SU-DHL-6 (cell line): ENCODE measurements at regions not wholly inside any gene's neighbourhood (a gene's known extent, or its start where the extent isn't known, plus 50 kb on each side); places are given as distances from the start of the nearest gene placed in this dataset.

Source experiments
- H2AFZ ChIP-seq: fragments of 200-600 bp; sonication (generic); 2 replicates; pipeline ENCODE4 v1.6.1; 2014; ENCODE audit warnings: low read depth, mild to moderate bottlenecking, moderate library complexity, mixed read lengths, antibody characterized with exemption, low read length; ENCODE audit not compliant: severe bottlenecking
- H3F3A ChIP-seq: fragments of 200-600 bp; shearing (Covaris generic); 2 replicates; pipeline ENCODE4 v1.6.0; 2016; ENCODE audit warnings: antibody characterized with exemption, mild to moderate bottlenecking; ENCODE audit not compliant: insufficient read depth
- H3K27ac ChIP-seq: fragments of 200-600 bp; sonication (generic); 2 replicates; pipeline ENCODE4 v1.5.1; 2016; ENCODE audit warnings: low read depth, mild to moderate bottlenecking, low read length, moderate library complexity, mixed read lengths
- H3K27me3 ChIP-seq: fragments of 200-600 bp; sonication (generic), shearing (Covaris generic); 2 replicates; pipeline ENCODE4 v1.6.0; 2014; ENCODE audit warnings: mild to moderate bottlenecking, low read length
- H3K36me3 ChIP-seq: fragments of 200-600 bp; sonication (generic); 2 replicates; pipeline ENCODE4 v1.6.1; 2014; ENCODE audit warnings: mild to moderate bottlenecking, low read length, mixed read lengths
- H3K4me2 ChIP-seq: fragments of 300-600, 200-600 bp; shearing (Covaris generic), sonication (generic); 2 replicates; pipeline ENCODE4 v1.6.0; 2014; ENCODE audit warnings: low read length, low read depth, mild to moderate bottlenecking; ENCODE audit not compliant: poor library complexity, severe bottlenecking
- H3K4me3 ChIP-seq: fragments of 200-600 bp; sonication (generic); 2 replicates; pipeline ENCODE4 v1.5.1; 2014; ENCODE audit warnings: antibody characterized with exemption, low read length, mild to moderate bottlenecking, mixed read lengths; ENCODE audit not compliant: insufficient read depth, poor library complexity, severe bottlenecking
- H3K79me2 ChIP-seq: fragments of 200-600 bp; sonication (generic); 2 replicates; pipeline ENCODE4 v1.6.1; 2014; ENCODE audit warnings: mild to moderate bottlenecking, low read length, moderate library complexity; ENCODE audit not compliant: insufficient read depth
- H3K9ac ChIP-seq: fragments of 200-600 bp; sonication (generic); 2 replicates; pipeline ENCODE4 v1.7.0; 2014; ENCODE audit warnings: mild to moderate bottlenecking, low read length
- H3K9me2 ChIP-seq: fragments of 200-600 bp; sonication (generic); replicated peaks from 2 replicates; pipeline ENCODE4 v1.6.1; 2014; ENCODE audit warnings: low read length; ENCODE audit not compliant: insufficient read depth
- H3K9me3 ChIP-seq: fragments of 200-600 bp; sonication (generic); 2 replicates; pipeline ENCODE4 v1.6.1; 2014; ENCODE audit warnings: low read length, mixed read lengths; ENCODE audit not compliant: insufficient read depth
- H4K20me1 ChIP-seq: fragments of 200-600 bp; sonication (generic); 2 replicates; pipeline ENCODE4 v1.6.1; 2014; ENCODE audit warnings: low read depth, mild to moderate bottlenecking, antibody characterized with exemption, low read length, moderate library complexity, mixed read lengths
- CTCF ChIP-seq: fragments of 200-600 bp; sonication (generic); IDR thresholded peaks from one replicate; pipeline ENCODE4 v1.5.1; 2017; ENCODE audit warnings: antibody characterized with exemption, mild to moderate bottlenecking, low read length, moderate library complexity; ENCODE audit not compliant: insufficient read depth, poor library complexity, severe bottlenecking
- EZH2phosphoT487 ChIP-seq: fragments of 200-600 bp; sonication (generic), shearing (Covaris generic); conservative IDR thresholded peaks from 2 replicates; pipeline ENCODE4 v1.6.1; 2018; ENCODE audit warnings: mild to moderate bottlenecking, antibody characterized with exemption, low read length, moderate library complexity, mixed read lengths

- Histone ChIP-seq H3F3A (no peaks in the 10 kb centered on the region), H3K36me3 (no peaks in the 10 kb centered on the region), H3K4me3 (no peak overlapping the region), H3K27ac (no peak overlapping the region), H3K79me2 (no peaks in the 10 kb centered on the region), H3K9ac (no peak overlapping the region), H3K9me3 (no peaks in the 10 kb centered on the region), H3K27me3 (no peaks in the 10 kb centered on the region), H4K20me1 (no peaks in the 10 kb centered on the region), H3K4me2 (no peak overlapping the region), H3K9me2 (no peaks in the 10 kb centered on the region), H2AFZ (no peak overlapping the region)
- TF ChIP-seq CTCF: no peak
- TF ChIP-seq EZH2phosphoT487: no peak
Measured at GRCh38 chr7:97495487-97495886, 236.4 kb upstream of the TAC1 start.

GRCh38 chr7:97499204-97499603 is 232.7 kb upstream of the TAC1 start:
- H3K4me3 ChIP-seq: no peak overlapping the region
- TF ChIP-seq EZH2phosphoT487: no peak
- TF ChIP-seq CTCF: peak; percentile 67
- H3K4me2 ChIP-seq: no peak overlapping the region
- H3K36me3 ChIP-seq: no peaks in the 10 kb centered on the region
- H2AFZ ChIP-seq: no peak overlapping the region
- no peaks in the 10 kb centered on the region for H3K9me2 ChIP-seq
- H3K9me3 ChIP-seq: no peaks in the 10 kb centered on the region
- no peaks in the 10 kb centered on the region for H3K27me3 ChIP-seq
- H4K20me1 ChIP-seq: no peaks in the 10 kb centered on the region
- no peak overlapping the region for H3K9ac ChIP-seq
- H3F3A ChIP-seq: no peaks in the 10 kb centered on the region
- H3K27ac ChIP-seq: no peak overlapping the region
- no peaks in the 10 kb centered on the region for H3K79me2 ChIP-seq

DNA sequence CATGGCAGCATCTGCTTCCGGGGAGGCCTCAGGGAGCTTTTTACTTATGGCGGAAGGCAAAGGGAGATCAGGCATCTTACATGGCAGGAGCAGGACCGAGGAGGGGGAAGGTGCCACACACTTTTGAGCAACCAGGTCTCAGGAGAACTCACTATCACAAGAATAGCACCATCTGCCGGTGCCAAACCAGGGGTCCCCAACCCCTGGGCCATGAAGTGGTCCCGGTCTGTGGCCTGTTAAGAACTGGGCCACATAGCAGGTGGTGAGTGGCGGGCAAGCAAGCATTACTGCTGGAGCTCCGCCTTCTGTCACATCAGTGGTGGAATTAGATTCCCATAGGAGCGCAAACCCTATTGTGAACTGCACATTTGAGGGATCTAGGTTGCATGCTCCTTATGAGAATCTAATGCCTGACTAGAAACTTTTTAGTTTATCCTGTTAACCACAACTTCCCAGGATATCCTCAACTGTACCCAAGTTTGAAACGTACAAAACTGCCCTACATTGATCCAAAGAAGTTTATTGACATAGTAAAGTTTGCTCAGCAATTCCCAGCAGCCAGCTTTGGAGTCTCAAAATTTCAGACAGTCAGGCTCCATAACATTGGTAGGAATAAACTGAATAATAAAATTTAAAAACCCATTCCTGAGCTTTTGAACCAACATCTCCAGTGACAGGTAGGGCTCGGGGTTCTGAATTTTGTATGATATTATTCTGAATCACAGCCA is 228.4 kb upstream of the TAC1 start:
- TF ChIP-seq EZH2phosphoT487 (no peak), CTCF (no peak)
- H3K4me3 ChIP-seq: no peak overlapping the region
- no peaks in the 10 kb centered on the region for H3K27me3 ChIP-seq
- H3F3A ChIP-seq: no peaks in the 10 kb centered on the region
- no peak overlapping the region for H3K27ac ChIP-seq
- H3K4me2 ChIP-seq: no peak overlapping the region
- H2AFZ ChIP-seq: no peak overlapping the region
- H3K79me2 ChIP-seq: no peaks in the 10 kb centered on the region
- no peaks in the 10 kb centered on the region for H4K20me1 ChIP-seq
- H3K9me2 ChIP-seq: no peaks in the 10 kb centered on the region
- no peak overlapping the region for H3K9ac ChIP-seq
- no peaks in the 10 kb centered on the region for H3K9me3 ChIP-seq
- H3K36me3 ChIP-seq: no peaks in the 10 kb centered on the region
